Endodermal cell (in vitro differentiated cells): ENCODE measurements at regions not wholly inside any gene's neighbourhood (a gene's known extent, or its start where the extent isn't known, plus 50 kb on each side); places are given as distances from the start of the nearest gene placed in this dataset.
"Not testable (repeated sequence)": the region's sequence is repeated elsewhere in the genome, so short reads cannot be mapped to it uniquely, and the experiment has no call there.

Experiments used
- DNase-seq: peaks from one replicate; pipeline ENCODE4 v3.0.0-alpha.2; 2017
- H3K27ac ChIP-seq: 2 replicates; pipeline ENCODE4 v1.5.1; 2013; ENCODE audit warnings: mild to moderate bottlenecking, low read depth, low read length, moderate library complexity
- H3K27me3 ChIP-seq: 2 replicates; pipeline ENCODE4 v1.6.1; 2013; ENCODE audit warnings: mild to moderate bottlenecking, low read length, moderate library complexity; ENCODE audit not compliant: insufficient read depth, control insufficient read depth, poor library complexity, severe bottlenecking
- H3K36me3 ChIP-seq: 2 replicates; pipeline ENCODE4 v1.7.0; 2013; ENCODE audit warnings: mild to moderate bottlenecking, low read length, moderate library complexity; ENCODE audit not compliant: control insufficient read depth, insufficient read depth
- H3K4me1 ChIP-seq: one replicate; pipeline ENCODE4 v1.7.0; 2013; ENCODE audit warnings: low read length; ENCODE audit not compliant: control insufficient read depth, insufficient read depth
- H3K4me3 ChIP-seq: 2 replicates; pipeline ENCODE4 v1.5.1; 2013; ENCODE audit warnings: mild to moderate bottlenecking, low read length, moderate library complexity
- H3K9ac ChIP-seq: 2 replicates; pipeline ENCODE4 v1.6.1; 2013; ENCODE audit warnings: mild to moderate bottlenecking, low read length, moderate library complexity; ENCODE audit not compliant: poor library complexity, severe bottlenecking; ENCODE audit errors: extremely low read depth
- H3K9me3 ChIP-seq: 2 replicates; pipeline ENCODE4 v1.6.1; 2013; ENCODE audit warnings: mild to moderate bottlenecking, low read length, moderate library complexity; ENCODE audit not compliant: control insufficient read depth
- H3K27ac Mint-ChIP-seq: 2 replicates; pipeline ENCODE4 v1.8.0; 2020; ENCODE audit warnings: mixed read lengths
- H3K27me3 Mint-ChIP-seq: 2 replicates; pipeline ENCODE4 v1.8.0; 2021; ENCODE audit warnings: mild to moderate bottlenecking, mixed read lengths; ENCODE audit not compliant: insufficient read depth
- H3K36me3 Mint-ChIP-seq: 2 replicates; pipeline ENCODE4 v1.8.0; 2020; ENCODE audit warnings: low read depth, mixed read lengths
- H3K4me1 Mint-ChIP-seq: 2 replicates; pipeline ENCODE4 v1.8.0; 2020; ENCODE audit warnings: mixed read lengths
- H3K4me3 Mint-ChIP-seq: 2 replicates; pipeline ENCODE4 v1.8.0; 2020; ENCODE audit warnings: mild to moderate bottlenecking, moderate library complexity, mixed read lengths
- H3K9me3 Mint-ChIP-seq: 2 replicates; pipeline ENCODE4 v1.8.0; 2020; ENCODE audit warnings: mild to moderate bottlenecking, mixed read lengths
- WGBS, 2 experiments: methylation state at CpG; one replicate each; pipeline versions ENCODE4 v1.1.5 to v1.1.7; 2013; ENCODE audit warnings: missing lambda C conversion rate in 2 of 2, mixed read lengths in 1 of 2; ENCODE audit not compliant: insufficient coverage in 1 of 2, insufficient read length in 1 of 2; 5-methylcytosine and 5-hydroxymethylcytosine counted together
- TF ChIP-seq, protein P1 (sequence below): fragments of 200-600 bp; sonication (generic); conservative IDR thresholded peaks from 2 replicates; pipeline ENCODE4 v1.5.0; 2021; ENCODE audit warnings: antibody characterized with exemption, mild to moderate bottlenecking

DNA sequence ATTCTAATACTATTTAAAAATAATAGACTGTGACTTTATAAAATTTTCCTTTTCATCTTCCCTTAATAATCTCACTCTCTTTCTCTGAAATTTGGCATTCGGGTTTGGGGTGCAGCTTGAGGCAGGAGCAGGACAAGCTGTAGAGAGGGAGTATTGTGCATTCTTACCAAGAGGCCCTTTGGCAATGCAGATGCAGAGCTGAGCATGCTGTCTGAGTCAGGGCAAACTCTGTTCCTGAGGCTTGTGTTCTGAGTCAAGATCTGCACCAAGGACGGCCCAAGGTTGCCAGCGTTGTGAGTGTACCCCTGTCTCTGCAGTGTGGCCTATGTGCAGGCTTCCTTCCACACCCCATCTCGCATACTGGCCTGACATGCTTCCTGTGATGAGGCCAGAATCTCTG lies 343.8 kb upstream of the FRG2C start:
- Histone ChIP-seq H3K27ac (no peak overlapping the region), H3K27me3 (no peaks in the 10 kb centered on the region), H3K9ac (no peak overlapping the region), H3K9me3 (no peaks in the 10 kb centered on the region), H3K36me3 (no peaks in the 10 kb centered on the region), H3K4me1 (peaks cover 2% of the 10 kb centered on the region), H3K4me3 (no peak overlapping the region)
- H3K36me3 Mint-ChIP-seq: no peaks in the 10 kb centered on the region
- peaks cover 17% of the 10 kb centered on the region for H3K4me1 Mint-ChIP-seq
- no peaks in the 10 kb centered on the region for H3K9me3 Mint-ChIP-seq
- H3K27ac Mint-ChIP-seq: no peak overlapping the region
- WGBS, 2 experiments: 88 to 100% methylated on average over 2 to 4 of the region's 4 CpGs
- no peak for DNase-seq
- no peak overlapping the region for H3K4me3 Mint-ChIP-seq
- TF ChIP-seq, protein P1, sequence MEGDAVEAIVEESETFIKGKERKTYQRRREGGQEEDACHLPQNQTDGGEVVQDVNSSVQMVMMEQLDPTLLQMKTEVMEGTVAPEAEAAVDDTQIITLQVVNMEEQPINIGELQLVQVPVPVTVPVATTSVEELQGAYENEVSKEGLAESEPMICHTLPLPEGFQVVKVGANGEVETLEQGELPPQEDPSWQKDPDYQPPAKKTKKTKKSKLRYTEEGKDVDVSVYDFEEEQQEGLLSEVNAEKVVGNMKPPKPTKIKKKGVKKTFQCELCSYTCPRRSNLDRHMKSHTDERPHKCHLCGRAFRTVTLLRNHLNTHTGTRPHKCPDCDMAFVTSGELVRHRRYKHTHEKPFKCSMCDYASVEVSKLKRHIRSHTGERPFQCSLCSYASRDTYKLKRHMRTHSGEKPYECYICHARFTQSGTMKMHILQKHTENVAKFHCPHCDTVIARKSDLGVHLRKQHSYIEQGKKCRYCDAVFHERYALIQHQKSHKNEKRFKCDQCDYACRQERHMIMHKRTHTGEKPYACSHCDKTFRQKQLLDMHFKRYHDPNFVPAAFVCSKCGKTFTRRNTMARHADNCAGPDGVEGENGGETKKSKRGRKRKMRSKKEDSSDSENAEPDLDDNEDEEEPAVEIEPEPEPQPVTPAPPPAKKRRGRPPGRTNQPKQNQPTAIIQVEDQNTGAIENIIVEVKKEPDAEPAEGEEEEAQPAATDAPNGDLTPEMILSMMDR: no peak
- peaks cover 9% of the 10 kb centered on the region for H3K27me3 Mint-ChIP-seq

DNA sequence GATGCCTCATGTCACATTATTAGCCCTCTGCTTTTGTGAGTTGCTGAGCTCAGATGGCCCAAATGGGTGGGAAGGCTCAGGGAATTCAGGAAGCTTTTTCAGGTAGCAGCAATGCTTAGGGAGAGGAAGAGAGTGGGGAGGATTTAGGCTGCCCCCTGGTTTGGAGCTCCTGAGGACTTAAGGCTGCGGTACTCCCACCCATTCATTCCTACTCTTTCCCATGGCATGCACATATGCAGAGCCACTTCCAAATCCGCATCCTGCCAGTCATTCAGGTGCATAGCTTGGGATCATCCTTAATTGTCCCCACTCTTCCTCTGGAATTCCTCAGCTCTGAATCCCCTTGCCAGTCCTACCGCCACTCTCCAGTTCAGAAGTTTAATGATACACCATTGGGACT lies 343.1 kb upstream of the FRG2C start:
- DNase-seq: no peak
- WGBS, 2 experiments: 86 to 100% methylated on average over 3 of the region's 3 CpGs
- Histone ChIP-seq H3K9ac (no peak overlapping the region), H3K9me3 (no peaks in the 10 kb centered on the region), H3K27ac (no peak overlapping the region), H3K36me3 (no peaks in the 10 kb centered on the region), H3K27me3 (no peaks in the 10 kb centered on the region), H3K4me3 (no peak overlapping the region), H3K4me1 (peaks cover 7% of the 10 kb centered on the region)
- Mint-ChIP-seq H3K4me1 (peaks cover 22% of the 10 kb centered on the region), H3K4me3 (no peak overlapping the region), H3K9me3 (no peaks in the 10 kb centered on the region), H3K27me3 (peaks cover 5% of the 10 kb centered on the region), H3K27ac (no peak overlapping the region), H3K36me3 (no peaks in the 10 kb centered on the region)
- TF ChIP-seq, protein P1: no peak

DNA sequence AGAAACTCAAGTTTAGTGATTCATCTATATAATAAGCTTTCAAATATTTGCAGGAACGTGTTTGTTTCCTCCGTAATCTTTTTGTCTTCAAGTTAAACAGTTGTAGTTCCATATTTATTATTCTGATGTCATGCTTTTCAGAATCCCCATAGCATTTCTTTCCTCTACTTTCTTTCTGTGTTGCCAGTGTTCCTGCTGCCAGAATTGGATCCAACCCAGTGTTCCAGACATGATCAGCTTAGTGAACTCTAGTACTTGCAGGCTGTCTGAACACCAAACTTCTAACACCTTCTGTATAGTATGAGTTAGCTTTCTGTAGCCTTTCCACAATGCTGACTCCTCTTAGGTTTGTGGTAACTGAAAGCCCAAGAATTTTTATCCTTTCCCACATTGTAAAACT lies 340.2 kb upstream of the FRG2C start:
- H3K27ac ChIP-seq, H3K9me3 ChIP-seq, H3K4me3 ChIP-seq, H3K9me3 Mint-ChIP-seq, H3K27me3 ChIP-seq, H3K36me3 ChIP-seq, H3K9ac ChIP-seq, H3K27ac Mint-ChIP-seq, DNase-seq, H3K4me3 Mint-ChIP-seq, H3K27me3 Mint-ChIP-seq, H3K36me3 Mint-ChIP-seq: not testable (repeated sequence)
- H3K4me1 ChIP-seq: peaks cover 22% of the 10 kb centered on the region
- H3K4me1 Mint-ChIP-seq: peaks cover 42% of the 10 kb centered on the region
- 97% methylated on average over 2 of the region's 2 CpGs; no CpG with 5 or more reads in 1 of the 2 experiments for WGBS, 2 experiments

DNA sequence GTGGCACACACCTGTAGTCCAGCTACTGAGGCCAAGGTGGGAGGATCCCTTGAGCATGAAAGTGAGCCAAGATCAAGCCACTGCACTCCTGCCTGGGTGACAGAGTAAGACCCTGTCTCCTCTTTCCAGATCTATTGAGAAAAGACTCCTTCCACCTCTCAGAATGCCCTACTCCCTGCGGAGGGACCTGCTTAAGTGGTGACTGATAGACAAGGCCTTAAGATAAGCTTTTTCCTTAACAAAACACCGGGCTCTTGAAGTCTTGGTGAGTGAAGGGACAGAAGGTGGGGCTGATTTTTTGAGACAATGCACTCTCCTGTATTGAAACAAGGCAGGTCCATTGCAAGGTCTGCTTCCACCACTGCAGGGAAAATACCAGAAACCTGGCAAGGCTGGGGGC lies 338.4 kb upstream of the FRG2C start:
- H3K36me3 ChIP-seq: no peaks in the 10 kb centered on the region
- H3K4me1 ChIP-seq: peaks cover 22% of the 10 kb centered on the region
- H3K9me3 ChIP-seq: no peaks in the 10 kb centered on the region
- peaks cover 48% of the 10 kb centered on the region for H3K4me1 Mint-ChIP-seq
- H3K27ac ChIP-seq: no peak overlapping the region
- H3K9ac ChIP-seq: no peak overlapping the region
- peak; percentile 73 for DNase-seq
- TF ChIP-seq, protein P1: no peak
- no peak overlapping the region for H3K4me3 Mint-ChIP-seq
- H3K27ac Mint-ChIP-seq: no peak overlapping the region
- no peaks in the 10 kb centered on the region for H3K36me3 Mint-ChIP-seq
- H3K9me3 Mint-ChIP-seq: no peaks in the 10 kb centered on the region
- H3K27me3 ChIP-seq: peaks cover 5% of the 10 kb centered on the region
- H3K27me3 Mint-ChIP-seq: peaks cover 12% of the 10 kb centered on the region
- no peak overlapping the region for H3K4me3 ChIP-seq
- WGBS, 2 experiments: 13% methylated on average over 2 of the region's 2 CpGs; no CpG with 5 or more reads in 1 of the 2 experiments
